ENCODE measurements at regions not wholly inside any gene's neighbourhood (a gene's known extent, or its start where the extent isn't known, plus 50 kb on each side); places are given as distances from the start of the nearest gene placed in this dataset.

GRCh38 chr13:58302349-58302748 is 670.8 kb downstream of the PCDH17 start:
- no peak overlapping the region for H3K9ac ChIP-seq
- no peaks in the 10 kb centered on the region for H3K79me2 ChIP-seq
- H3K4me1 ChIP-seq: no peaks in the 10 kb centered on the region
- no peaks in the 10 kb centered on the region for H3K27me3 ChIP-seq (ENCODE audit: control insufficient read depth, insufficient read depth, low read length)
- no peaks in the 10 kb centered on the region for H3K9me3 ChIP-seq (ENCODE audit: control insufficient read depth, low read length)
- H3K36me3 ChIP-seq (ENCODE audit: control insufficient read depth, insufficient read depth, low read length): no peaks in the 10 kb centered on the region
- no peak for TF ChIP-seq CTCF (IDR thresholded peaks at IDR 0.05)
- H2AFZ ChIP-seq: no peak overlapping the region
- H3K4me3 ChIP-seq (ENCODE audit: low read depth, low read length): no peak overlapping the region
- H3K27ac ChIP-seq: no peak overlapping the region
- no peak overlapping the region for H3K4me2 ChIP-seq (ENCODE audit: low read length)

- no peak for TF ChIP-seq CTCF (IDR thresholded peaks at IDR 0.05)
- H3K4me2 ChIP-seq (ENCODE audit: low read length): no peak overlapping the region
- no peak overlapping the region for H2AFZ ChIP-seq
- no peaks in the 10 kb centered on the region for H3K36me3 ChIP-seq (ENCODE audit: control insufficient read depth, insufficient read depth, low read length)
- no peak overlapping the region for H3K27ac ChIP-seq
- H3K4me1 ChIP-seq: no peaks in the 10 kb centered on the region
- no peaks in the 10 kb centered on the region for H3K27me3 ChIP-seq (ENCODE audit: control insufficient read depth, insufficient read depth, low read length)
- H3K9me3 ChIP-seq (ENCODE audit: control insufficient read depth, low read length): no peaks in the 10 kb centered on the region
- no peak overlapping the region for H3K4me3 ChIP-seq (ENCODE audit: low read depth, low read length)
- H3K79me2 ChIP-seq: no peaks in the 10 kb centered on the region
- no peak overlapping the region for H3K9ac ChIP-seq
These were observed 674.5 kb downstream of the PCDH17 start for GRCh38 chr13:58306062-58306461.

- no peaks in the 10 kb centered on the region for H3K4me1 ChIP-seq
- no peak overlapping the region for H3K27ac ChIP-seq
- H3K4me2 ChIP-seq (ENCODE audit: low read length): no peak overlapping the region
- no peaks in the 10 kb centered on the region for H3K79me2 ChIP-seq
- no peak overlapping the region for H3K9ac ChIP-seq
- no peak overlapping the region for H3K4me3 ChIP-seq (ENCODE audit: low read depth, low read length)
- no peaks in the 10 kb centered on the region for H3K27me3 ChIP-seq (ENCODE audit: control insufficient read depth, insufficient read depth, low read length)
- H2AFZ ChIP-seq: no peak overlapping the region
- H3K36me3 ChIP-seq (ENCODE audit: control insufficient read depth, insufficient read depth, low read length): no peaks in the 10 kb centered on the region
- H3K9me3 ChIP-seq (ENCODE audit: control insufficient read depth, low read length): no peaks in the 10 kb centered on the region
- TF ChIP-seq CTCF (IDR thresholded peaks at IDR 0.05): no peak
These were observed 681.7 kb downstream of the PCDH17 start for GRCh38 chr13:58313219-58313618.

GRCh38 chr13:58318495-58319167 is 687.1 kb downstream of the PCDH17 start:
- TF ChIP-seq CTCF (IDR thresholded peaks at IDR 0.05): no peak
- Histone ChIP-seq H3K9ac (no peak overlapping the region), H3K79me2 (no peaks in the 10 kb centered on the region), H3K4me1 (no peaks in the 10 kb centered on the region), H3K4me2 (ENCODE audit: low read length) (no peak overlapping the region), H3K27me3 (ENCODE audit: control insufficient read depth, insufficient read depth, low read length) (no peaks in the 10 kb centered on the region), H3K27ac (no peak overlapping the region), H3K4me3 (ENCODE audit: low read depth, low read length) (no peak overlapping the region), H3K9me3 (ENCODE audit: control insufficient read depth, low read length) (no peaks in the 10 kb centered on the region), H3K36me3 (ENCODE audit: control insufficient read depth, insufficient read depth, low read length) (no peaks in the 10 kb centered on the region), H2AFZ (no peak overlapping the region)

- TF ChIP-seq CTCF (IDR thresholded peaks at IDR 0.05): no peak
These were observed 692.6 kb downstream of the PCDH17 start for GRCh38 chr13:58324161-58324560.

More at GRCh38 chr13:58324161-58324560, 692.6 kb downstream of the PCDH17 start:
- Histone ChIP-seq H3K9me3 (ENCODE audit: control insufficient read depth, low read length) (no peaks in the 10 kb centered on the region), H3K79me2 (no peaks in the 10 kb centered on the region), H3K4me2 (ENCODE audit: low read length) (no peak overlapping the region), H3K4me1 (no peaks in the 10 kb centered on the region), H3K27me3 (ENCODE audit: control insufficient read depth, insufficient read depth, low read length) (no peaks in the 10 kb centered on the region), H2AFZ (no peak overlapping the region), H3K4me3 (ENCODE audit: low read depth, low read length) (no peak overlapping the region), H3K9ac (no peak overlapping the region), H3K36me3 (ENCODE audit: control insufficient read depth, insufficient read depth, low read length) (no peaks in the 10 kb centered on the region), H3K27ac (no peak overlapping the region)
